ENCODE measurements at regions not wholly inside any gene's neighbourhood (a gene's known extent, or its start where the extent isn't known, plus 50 kb on each side); places are given as distances from the start of the nearest gene placed in this dataset.

- no peak overlapping the region for H3K4me2 ChIP-seq (ENCODE audit: low read length)
- ChIA-PET POLR2A (no interaction called here), CTCF (no interaction called here), RAD21 (ENCODE audit: low non-redundant PET in 1 of 2, low total read pairs in 2 of 2, uncharacterized antibody in 2 of 2, unreplicated experiment in 2 of 2) (no interaction called here)
- H3K4me3 ChIP-seq (replicated peaks in 1 of 2; ENCODE audit: low read depth in 1 of 2, low read length in 2 of 2) = no peak overlapping the region
- no peaks in the 10 kb centered on the region for H3K4me1 ChIP-seq (ENCODE audit: control insufficient read depth in 1 of 2, insufficient read depth in 2 of 2, low read length in 2 of 2)
- no peak overlapping the region for H3K27ac ChIP-seq (ENCODE audit: low read depth, low read length)
- intact Hi-C loops (cut with micrococcal nuclease) = no loop called here
- H3K9ac ChIP-seq (ENCODE audit: low read length) = no peak overlapping the region
- no peaks in the 10 kb centered on the region for H4K20me1 ChIP-seq (ENCODE audit: insufficient read depth)
- H3K9me3 ChIP-seq (ENCODE audit: control insufficient read depth in 1 of 2, insufficient read depth in 1 of 2, low read depth in 1 of 2, low read length in 2 of 2) = no peaks in the 10 kb centered on the region
- H3K27me3 ChIP-seq (ENCODE audit: insufficient read depth, low read length) = no peaks in the 10 kb centered on the region
- DNase-seq (ENCODE audit: low read depth, low spot score) = no peak
- no peaks in the 10 kb centered on the region for H3K9me2 ChIP-seq (ENCODE audit: insufficient read depth)
- H3K79me2 ChIP-seq (ENCODE audit: insufficient read depth, low read length) = no peaks in the 10 kb centered on the region
- TF ChIP-seq ZBTB33 (IDR thresholded peaks at IDR 0.05; ENCODE audit: extremely low read depth, insufficient replicate concordance, low read length) (no peak), EZH2 (IDR thresholded peaks at IDR 0.05) (no peak), SP1 (IDR thresholded peaks at IDR 0.05; ENCODE audit: low read depth) (no peak), JUND (IDR thresholded peaks at IDR 0.05) (no peak), SIN3A (IDR thresholded peaks at IDR 0.05; ENCODE audit: low read depth) (no peak), EGR1 (IDR thresholded peaks at IDR 0.05; ENCODE audit: low read depth) (no peak), POLR2AphosphoS5 (IDR thresholded peaks at IDR 0.05; ENCODE audit: low read depth, low read length) (no peak), ELF1 (IDR thresholded peaks at IDR 0.05; ENCODE audit: borderline replicate concordance, low read depth) (no peak), CTCF (IDR thresholded peaks at IDR 0.05 in 2 of 3, conservative IDR thresholded peaks at IDR 0.05 in 1 of 3; ENCODE audit: borderline replicate concordance in 1 of 3, insufficient read depth in 1 of 3, low read depth in 2 of 3, low read length in 2 of 3) (no peak)
- no peak for ATAC-seq
- no peaks in the 10 kb centered on the region for H3K36me3 ChIP-seq (ENCODE audit: control insufficient read depth in 1 of 2, insufficient read depth in 2 of 2, low read length in 2 of 2)
- H2AFZ ChIP-seq (ENCODE audit: low read depth, low read length, poor library complexity, severe bottlenecking) = no peak overlapping the region
- no TSS peak for BruUV-seq (replicated peaks)
Observed at GRCh38 chr12:60271816-60272215, 676.0 kb downstream of the SLC16A7 start.
